ENCODE measurements at regions not wholly inside any gene's neighbourhood (a gene's known extent, or its start where the extent isn't known, plus 50 kb on each side); places are given as distances from the start of the nearest gene placed in this dataset.

GRCh38 chr9:99412606-99413005, 190.5 kb downstream of the SEC61B start:
- H3K4me3 ChIP-seq (ENCODE audit: low read length): no peak overlapping the region
- H3K79me2 ChIP-seq (ENCODE audit: low read length): no peaks in the 10 kb centered on the region

GRCh38 chr9:99414321-99414720, 192.2 kb downstream of the SEC61B start:
- H3K9ac ChIP-seq (ENCODE audit: low read length): no peak overlapping the region
- no peak overlapping the region for H3K27ac ChIP-seq (ENCODE audit: low read length)
- no TSS peak for BruUV-seq (replicated peaks)

More at GRCh38 chr9:99412606-99413005, 190.5 kb downstream of the SEC61B start:
- POLR2A ChIA-PET (ENCODE audit: unreplicated experiment): no interaction called here
- CTCF ChIA-PET: no interaction called here
- Histone ChIP-seq H3K9me2 (replicated peaks; ENCODE audit: low read length) (no peaks in the 10 kb centered on the region), H3K27me3 (ENCODE audit: low read length) (no peaks in the 10 kb centered on the region), H3K9me3 (ENCODE audit: low read length) (no peaks in the 10 kb centered on the region), H3K27ac (ENCODE audit: low read length) (no peak overlapping the region), H3F3A (ENCODE audit: low read length, unreplicated experiment) (no peaks in the 10 kb centered on the region), H3K4me1 (ENCODE audit: insufficient read depth, low read length) (peaks cover 3% of the 10 kb centered on the region; the same call in 1 of the 2 replicates), H3K4me2 (ENCODE audit: low read length) (no peak overlapping the region), H3K9ac (ENCODE audit: low read length) (no peak overlapping the region), H3K36me3 (ENCODE audit: low read depth, low read length) (no peaks in the 10 kb centered on the region), H4K20me1 (ENCODE audit: low read length) (no peaks in the 10 kb centered on the region), H2AFZ (ENCODE audit: low read length) (no peak overlapping the region)
- TF ChIP-seq CTCF (conservative IDR thresholded peaks at IDR 0.05; ENCODE audit: low read depth, low read length) (no peak), EZH2phosphoT487 (IDR thresholded peaks at IDR 0.05; ENCODE audit: borderline replicate concordance, low read length) (no peak)
- intact Hi-C loops (cut with micrococcal nuclease): no loop called here
- BruUV-seq (replicated peaks): no TSS peak
- DNase-seq: no peak
- ATAC-seq: no peak

GRCh38 chr9:99415606-99416005, 193.5 kb downstream of the SEC61B start:
- no peak overlapping the region for H3K4me3 ChIP-seq (ENCODE audit: low read length)
- ChIA-PET CTCF (no interaction called here), POLR2A (ENCODE audit: unreplicated experiment) (no interaction called here)
- TF ChIP-seq EZH2phosphoT487 (IDR thresholded peaks at IDR 0.05; ENCODE audit: borderline replicate concordance, low read length) (no peak), CTCF (conservative IDR thresholded peaks at IDR 0.05; ENCODE audit: low read depth, low read length) (no peak), EZH2 (IDR thresholded peaks at IDR 0.05; ENCODE audit: low read length, unreplicated experiment) (no peak)
- peaks cover 9% of the 10 kb centered on the region; the same call in 1 of the 2 replicates for H3K27me3 ChIP-seq (ENCODE audit: low read length)
- no peak overlapping the region for H3K27ac ChIP-seq (ENCODE audit: low read length)
- H3F3A ChIP-seq (ENCODE audit: low read length, unreplicated experiment): no peaks in the 10 kb centered on the region
- BruUV-seq (replicated peaks): no TSS peak
- ATAC-seq (no peak), DNase-seq (no peak)
- no peaks in the 10 kb centered on the region for H3K9me3 ChIP-seq (ENCODE audit: low read length)
- H3K4me2 ChIP-seq (ENCODE audit: low read length): no peak overlapping the region
- no peaks in the 10 kb centered on the region for H3K36me3 ChIP-seq (ENCODE audit: low read depth, low read length)
- H3K9ac ChIP-seq (ENCODE audit: low read length): no peak overlapping the region
- H4K20me1 ChIP-seq (ENCODE audit: low read length): no peaks in the 10 kb centered on the region
- no peaks in the 10 kb centered on the region for H3K9me2 ChIP-seq (replicated peaks; ENCODE audit: low read length)
- peaks cover 3% of the 10 kb centered on the region; the same call in 1 of the 2 replicates for H3K4me1 ChIP-seq (ENCODE audit: insufficient read depth, low read length)
- intact Hi-C loops (cut with micrococcal nuclease): no loop called here
- no peaks in the 10 kb centered on the region for H3K79me2 ChIP-seq (ENCODE audit: low read length)
- no peak overlapping the region for H2AFZ ChIP-seq (ENCODE audit: low read length)

More at GRCh38 chr9:99414321-99414720, 192.2 kb downstream of the SEC61B start:
- H3K36me3 ChIP-seq (ENCODE audit: low read depth, low read length): no peaks in the 10 kb centered on the region
- no peak overlapping the region for H2AFZ ChIP-seq (ENCODE audit: low read length)
- ATAC-seq: no peak
- H3K4me2 ChIP-seq (ENCODE audit: low read length): no peak overlapping the region
- H3F3A ChIP-seq (ENCODE audit: low read length, unreplicated experiment): no peaks in the 10 kb centered on the region
- H3K4me3 ChIP-seq (ENCODE audit: low read length): no peak overlapping the region
- intact Hi-C loops (cut with micrococcal nuclease): no loop called here
- POLR2A ChIA-PET (ENCODE audit: unreplicated experiment): no interaction called here
- DNase-seq: no peak
- H3K9me3 ChIP-seq (ENCODE audit: low read length): no peaks in the 10 kb centered on the region
- H3K4me1 ChIP-seq (ENCODE audit: insufficient read depth, low read length): peaks cover 3% of the 10 kb centered on the region; the same call in 1 of the 2 replicates
- no peaks in the 10 kb centered on the region for H3K79me2 ChIP-seq (ENCODE audit: low read length)
- TF ChIP-seq EZH2phosphoT487 (IDR thresholded peaks at IDR 0.05; ENCODE audit: borderline replicate concordance, low read length) (no peak), EZH2 (IDR thresholded peaks at IDR 0.05; ENCODE audit: low read length, unreplicated experiment) (no peak), CTCF (conservative IDR thresholded peaks at IDR 0.05; ENCODE audit: low read depth, low read length) (no peak)
- no peaks in the 10 kb centered on the region for H4K20me1 ChIP-seq (ENCODE audit: low read length)
- peaks cover 1% of the 10 kb centered on the region; the same call in 1 of the 2 replicates for H3K27me3 ChIP-seq (ENCODE audit: low read length)
- CTCF ChIA-PET: interaction anchor here (0.6 kb wide), 1 partner anchor 128 kb away, joined by 4 read pairs; no protein-coding TSS in a partner anchor
- H3K9me2 ChIP-seq (replicated peaks; ENCODE audit: low read length): no peaks in the 10 kb centered on the region

Measured in PC-3 (cell line).